ENCODE measurements at regions not wholly inside any gene's neighbourhood (a gene's known extent, or its start where the extent isn't known, plus 50 kb on each side); places are given as distances from the start of the nearest gene placed in this dataset.

GRCh38 chr2:88837511-88838160, 146.2 kb downstream of the RPIA start:
- 60 to 72% (median 67%) methylated on average over 4 of the region's 4 CpGs for WGBS, 4 donors
- intact Hi-C loops (cut with DNase I), result no loop called here
- no peak for TF ChIP-seq POLR2A (IDR thresholded peaks at IDR 0.05)
- TF ChIP-seq, protein P1, sequence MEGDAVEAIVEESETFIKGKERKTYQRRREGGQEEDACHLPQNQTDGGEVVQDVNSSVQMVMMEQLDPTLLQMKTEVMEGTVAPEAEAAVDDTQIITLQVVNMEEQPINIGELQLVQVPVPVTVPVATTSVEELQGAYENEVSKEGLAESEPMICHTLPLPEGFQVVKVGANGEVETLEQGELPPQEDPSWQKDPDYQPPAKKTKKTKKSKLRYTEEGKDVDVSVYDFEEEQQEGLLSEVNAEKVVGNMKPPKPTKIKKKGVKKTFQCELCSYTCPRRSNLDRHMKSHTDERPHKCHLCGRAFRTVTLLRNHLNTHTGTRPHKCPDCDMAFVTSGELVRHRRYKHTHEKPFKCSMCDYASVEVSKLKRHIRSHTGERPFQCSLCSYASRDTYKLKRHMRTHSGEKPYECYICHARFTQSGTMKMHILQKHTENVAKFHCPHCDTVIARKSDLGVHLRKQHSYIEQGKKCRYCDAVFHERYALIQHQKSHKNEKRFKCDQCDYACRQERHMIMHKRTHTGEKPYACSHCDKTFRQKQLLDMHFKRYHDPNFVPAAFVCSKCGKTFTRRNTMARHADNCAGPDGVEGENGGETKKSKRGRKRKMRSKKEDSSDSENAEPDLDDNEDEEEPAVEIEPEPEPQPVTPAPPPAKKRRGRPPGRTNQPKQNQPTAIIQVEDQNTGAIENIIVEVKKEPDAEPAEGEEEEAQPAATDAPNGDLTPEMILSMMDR (IDR thresholded peaks at IDR 0.05), result no peak

GRCh38 chr2:88838165-88838635, 146.7 kb downstream of the RPIA start:
- H3K4me3 ChIP-seq, result no peak overlapping the region
- WGBS, 4 donors, result 53 to 66% (median 57%) methylated on average over 3 to 4 of the region's 4 CpGs
- H3K9me3 ChIP-seq (replicated peaks in 1 of 3), result no peaks in the 10 kb centered on the region
- no peak overlapping the region for H3K27ac ChIP-seq
- TF ChIP-seq, protein P1 (IDR thresholded peaks at IDR 0.05), result no peak
- no peak for TF ChIP-seq POLR2A (IDR thresholded peaks at IDR 0.05)
- no peaks in the 10 kb centered on the region for H3K4me1 ChIP-seq (replicated peaks in 1 of 2)
- no peaks in the 10 kb centered on the region for H3K27me3 ChIP-seq
- intact Hi-C loops (cut with DNase I), result no loop called here
- H3K36me3 ChIP-seq (replicated peaks in 1 of 2), result no peaks in the 10 kb centered on the region
- no peak for DNase-seq

More at GRCh38 chr2:88837511-88838160, 146.2 kb downstream of the RPIA start:
- H3K27ac ChIP-seq, result no peak overlapping the region
- no peaks in the 10 kb centered on the region for H3K36me3 ChIP-seq (replicated peaks in 1 of 2)
- no peak overlapping the region for H3K4me3 ChIP-seq
- no peaks in the 10 kb centered on the region for H3K4me1 ChIP-seq (replicated peaks in 1 of 2)
- no peaks in the 10 kb centered on the region for H3K27me3 ChIP-seq
- no peaks in the 10 kb centered on the region for H3K9me3 ChIP-seq (replicated peaks in 1 of 3)
- DNase-seq, result no peak

DNA sequence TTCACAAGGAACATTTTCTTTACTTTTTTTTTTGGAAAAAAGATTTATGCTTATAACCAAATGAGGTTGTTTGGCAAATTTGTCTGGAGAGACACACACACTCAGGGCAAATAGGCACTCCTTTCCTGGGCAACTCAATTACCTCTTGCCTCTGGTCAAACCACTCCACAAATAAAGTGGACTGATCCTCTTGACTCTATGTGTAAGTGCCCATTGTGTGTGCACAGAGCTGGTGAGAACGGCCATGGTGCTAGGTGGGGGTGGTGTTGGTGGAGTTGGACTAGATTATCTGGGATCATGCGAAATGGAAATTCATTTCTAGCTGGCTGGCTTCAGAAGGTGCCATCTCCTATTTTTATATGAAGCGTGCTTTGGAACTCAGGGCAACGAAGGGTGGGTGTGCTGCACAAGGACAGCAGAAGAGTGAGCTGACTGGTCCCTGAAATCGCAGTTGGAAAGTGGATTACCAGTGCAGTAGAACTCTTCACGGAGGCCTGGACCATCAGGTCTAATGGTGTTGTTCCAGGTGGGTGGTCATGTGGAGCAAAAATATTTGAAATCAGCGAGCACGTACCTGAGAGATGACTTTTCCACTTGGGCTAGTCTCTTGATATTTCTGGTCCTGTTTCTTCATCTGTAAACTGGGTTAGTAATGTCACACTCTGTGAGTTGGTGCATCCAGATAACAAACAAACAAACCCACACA, 149.9 kb downstream of the RPIA start:
- TF ChIP-seq POLR2A (IDR thresholded peaks at IDR 0.05), result no peak
- TF ChIP-seq, protein P1 (IDR thresholded peaks at IDR 0.05), result no peak
- H3K27ac ChIP-seq, result no peak overlapping the region
- no peaks in the 10 kb centered on the region for H3K27me3 ChIP-seq
- WGBS, 4 donors, result 81 to 91% (median 85%) methylated on average over 8 of the region's 8 CpGs
- intact Hi-C loops (cut with DNase I), result no loop called here
- no peaks in the 10 kb centered on the region for H3K36me3 ChIP-seq (replicated peaks in 1 of 2)
- no peaks in the 10 kb centered on the region for H3K4me1 ChIP-seq (replicated peaks in 1 of 2)
- no peak for DNase-seq
- no peaks in the 10 kb centered on the region for H3K9me3 ChIP-seq (replicated peaks in 1 of 3)
- H3K4me3 ChIP-seq, result no peak overlapping the region

GRCh38 chr2:88842656-88843460, 151.4 kb downstream of the RPIA start:
- Histone ChIP-seq H3K27ac (no peak overlapping the region), H3K36me3 (replicated peaks in 1 of 2) (no peaks in the 10 kb centered on the region), H3K4me1 (replicated peaks in 1 of 2) (no peaks in the 10 kb centered on the region), H3K4me3 (no peak overlapping the region), H3K27me3 (no peaks in the 10 kb centered on the region), H3K9me3 (replicated peaks in 1 of 3) (no peaks in the 10 kb centered on the region)
- TF ChIP-seq, protein P1 (IDR thresholded peaks at IDR 0.05), result no peak
- TF ChIP-seq POLR2A (IDR thresholded peaks at IDR 0.05), result no peak
- WGBS, 4 donors, result 64 to 94% (median 72%) methylated on average over 1 of the region's 1 CpG
- DNase-seq, result no peak
- intact Hi-C loops (cut with DNase I), result no loop called here
